PC-9 (cell line): ENCODE measurements at regions not wholly inside any gene's neighbourhood (a gene's known extent, or its start where the extent isn't known, plus 50 kb on each side); places are given as distances from the start of the nearest gene placed in this dataset.

Experiments used
- BruUV-seq: library from RNA; stranded (reverse); fragments of 400-500 nt; replicated peaks from 2 replicates; lab custom pipeline; 2021; lab: Mats Ljungman, UMichigan
- CTCF ChIA-PET: fragments of 300-600 bp; sonication (Branson Sonifier 250); formaldehyde crosslinking; loops from one replicate; lab custom pipeline; 2022; ENCODE audit warnings: antibody characterized with exemption; lab: Charles Lee
- POLR2A ChIA-PET: fragments of 300-600 bp; sonication (Branson Sonifier 250); formaldehyde crosslinking; loops from one replicate; lab custom pipeline; 2022; ENCODE audit warnings: antibody characterized with exemption; ENCODE audit not compliant: unreplicated experiment; lab: Charles Lee
- DNase-seq, 2 experiments: peaks; one replicate each; pipeline versions ENCODE4 v3.0.0 to v3.0.0-alpha.2; 2015 to 2022; ENCODE audit warnings: mixed read lengths in 1 of 2
- H2AFZ ChIP-seq: fragments of 200-600 bp; sonication (generic); 2 replicates; pipeline ENCODE4 v1.8.1; 2017; ENCODE audit warnings: antibody characterized with exemption
- H3F3A ChIP-seq: fragments of 200-600 bp; sonication (generic); 2 replicates; pipeline ENCODE4 v1.8.1; 2017; ENCODE audit warnings: antibody characterized with exemption, mild to moderate bottlenecking, low read depth; ENCODE audit not compliant: insufficient read depth
- H3K27ac ChIP-seq: fragments of 200-600 bp; sonication (generic); 2 replicates; pipeline ENCODE4 v1.6.1; 2016; ENCODE audit warnings: mixed run types
- H3K27me3 ChIP-seq: fragments of 200-600 bp; sonication (generic); 2 replicates; pipeline ENCODE4 v1.6.1; 2016; ENCODE audit warnings: low read depth, mixed run types; ENCODE audit not compliant: insufficient read depth
- H3K36me3 ChIP-seq: fragments of 200-600 bp; sonication (generic); 2 replicates; pipeline ENCODE4 v1.6.1; 2016; ENCODE audit warnings: low read depth, mixed run types
- H3K4me1 ChIP-seq: fragments of 200-600 bp; sonication (generic); replicated peaks from 2 replicates; pipeline ENCODE4 v1.6.1; 2016; ENCODE audit warnings: mixed run types; ENCODE audit not compliant: insufficient read depth
- H3K4me2 ChIP-seq: fragments of 200-600 bp; sonication (generic); 2 replicates; pipeline ENCODE4 v1.6.1; 2017; ENCODE audit warnings: mixed run types
- H3K4me3 ChIP-seq: fragments of 200-600 bp; sonication (generic); 2 replicates; pipeline ENCODE4 v1.6.1; 2016; ENCODE audit warnings: mixed run types
- H3K79me2 ChIP-seq: fragments of 200-600 bp; sonication (generic); 2 replicates; pipeline ENCODE4 v1.6.1; 2017; ENCODE audit warnings: low read depth, mixed run types
- H3K9me2 ChIP-seq: fragments of 200-600 bp; sonication (generic); 2 replicates; pipeline ENCODE4 v1.8.1; 2017; ENCODE audit warnings: mild to moderate bottlenecking; ENCODE audit not compliant: insufficient read depth
- H3K9me3 ChIP-seq: fragments of 200-600 bp; sonication (generic); 2 replicates; pipeline ENCODE4 v1.8.1; 2016; ENCODE audit warnings: low read depth; ENCODE audit not compliant: insufficient read depth
- H4K20me1 ChIP-seq: fragments of 200-600 bp; sonication (generic); 2 replicates; pipeline ENCODE4 v1.8.1; 2017; ENCODE audit not compliant: insufficient read depth
- CTCF ChIP-seq: fragments of 200-600 bp; sonication (generic); conservative IDR thresholded peaks from 2 replicates; pipeline ENCODE4 v1.6.1; 2017; ENCODE audit warnings: mixed run types, antibody characterized with exemption, mild to moderate bottlenecking, moderate library complexity
- EZH2 ChIP-seq: fragments of 200-600 bp; sonication (generic); IDR thresholded peaks from 2 replicates; pipeline ENCODE4 v1.8.0; 2017; ENCODE audit warnings: antibody characterized with exemption, low read depth
- intact Hi-C: fragments of 100-400 bp; cut with micrococcal nuclease; formaldehyde crosslinking; loops from one replicate; pipeline ENCODE4 v1.10.0; 2022; ENCODE audit not compliant: unreplicated experiment

- intact Hi-C loops = no loop called here
- no TSS peak for BruUV-seq
- TF ChIP-seq EZH2 (no peak), CTCF (no peak)
Observed at GRCh38 chr11:25583596-25583995, 748.3 kb upstream of the ANO3 start.

GRCh38 chr11:25587496-25587895 lies 744.4 kb upstream of the ANO3 start:
- Histone ChIP-seq H4K20me1 (no peaks in the 10 kb centered on the region), H3K4me2 (no peak overlapping the region), H3K9me3 (no peaks in the 10 kb centered on the region), H3K4me1 (no peaks in the 10 kb centered on the region), H3K9me2 (no peaks in the 10 kb centered on the region), H3F3A (no peaks in the 10 kb centered on the region), H3K27ac (no peak overlapping the region), H3K4me3 (no peak overlapping the region), H3K79me2 (no peaks in the 10 kb centered on the region), H3K36me3 (no peaks in the 10 kb centered on the region), H2AFZ (no peak overlapping the region), H3K27me3 (no peaks in the 10 kb centered on the region)
- intact Hi-C loops = no loop called here
- no peak for DNase-seq
- BruUV-seq = no TSS peak
- CTCF ChIA-PET = no interaction called here
- TF ChIP-seq EZH2 (no peak), CTCF (no peak)
- POLR2A ChIA-PET = no interaction called here

More at GRCh38 chr11:25583596-25583995, 748.3 kb upstream of the ANO3 start:
- H3K4me2 ChIP-seq = no peak overlapping the region
- H2AFZ ChIP-seq = no peak overlapping the region
- CTCF ChIA-PET = no interaction called here
- no peaks in the 10 kb centered on the region for H3K36me3 ChIP-seq
- no peaks in the 10 kb centered on the region for H3K9me3 ChIP-seq
- no peaks in the 10 kb centered on the region for H3F3A ChIP-seq
- no peaks in the 10 kb centered on the region for H3K27me3 ChIP-seq
- H3K9me2 ChIP-seq = no peaks in the 10 kb centered on the region
- no peak overlapping the region for H3K27ac ChIP-seq
- H4K20me1 ChIP-seq = no peaks in the 10 kb centered on the region
- POLR2A ChIA-PET = no interaction called here
- no peak for DNase-seq
- no peaks in the 10 kb centered on the region for H3K4me1 ChIP-seq
- H3K4me3 ChIP-seq = no peak overlapping the region
- H3K79me2 ChIP-seq = no peaks in the 10 kb centered on the region

GRCh38 chr11:25593221-25593620 lies 738.7 kb upstream of the ANO3 start:
- Histone ChIP-seq H3K4me3 (no peak overlapping the region), H3K27me3 (no peaks in the 10 kb centered on the region), H4K20me1 (no peaks in the 10 kb centered on the region), H3K9me2 (no peaks in the 10 kb centered on the region), H3K4me2 (no peak overlapping the region), H3K36me3 (no peaks in the 10 kb centered on the region), H2AFZ (no peak overlapping the region), H3K9me3 (no peaks in the 10 kb centered on the region), H3K79me2 (no peaks in the 10 kb centered on the region), H3K27ac (no peak overlapping the region), H3F3A (no peaks in the 10 kb centered on the region), H3K4me1 (no peaks in the 10 kb centered on the region)
- CTCF ChIA-PET = no interaction called here
- intact Hi-C loops = no loop called here
- POLR2A ChIA-PET = no interaction called here
- TF ChIP-seq EZH2 (no peak), CTCF (no peak)
- DNase-seq = no peak
- BruUV-seq = no TSS peak
